GM20000 (cell line): ENCODE measurements at regions not wholly inside any gene's neighbourhood (a gene's known extent, or its start where the extent isn't known, plus 50 kb on each side); places are given as distances from the start of the nearest gene placed in this dataset.

Experiments
- DNase-seq: peaks from one replicate; pipeline ENCODE4 v3.0.0; 2012; ENCODE audit warnings: low spot score
- TF ChIP-seq, protein P1 (sequence below): IDR thresholded peaks from 2 replicates; pipeline ENCODE4 v1.5.1; 2012; ENCODE audit warnings: mild to moderate bottlenecking, control low read depth; ENCODE audit errors: extremely low read depth, missing control alignments

DNA sequence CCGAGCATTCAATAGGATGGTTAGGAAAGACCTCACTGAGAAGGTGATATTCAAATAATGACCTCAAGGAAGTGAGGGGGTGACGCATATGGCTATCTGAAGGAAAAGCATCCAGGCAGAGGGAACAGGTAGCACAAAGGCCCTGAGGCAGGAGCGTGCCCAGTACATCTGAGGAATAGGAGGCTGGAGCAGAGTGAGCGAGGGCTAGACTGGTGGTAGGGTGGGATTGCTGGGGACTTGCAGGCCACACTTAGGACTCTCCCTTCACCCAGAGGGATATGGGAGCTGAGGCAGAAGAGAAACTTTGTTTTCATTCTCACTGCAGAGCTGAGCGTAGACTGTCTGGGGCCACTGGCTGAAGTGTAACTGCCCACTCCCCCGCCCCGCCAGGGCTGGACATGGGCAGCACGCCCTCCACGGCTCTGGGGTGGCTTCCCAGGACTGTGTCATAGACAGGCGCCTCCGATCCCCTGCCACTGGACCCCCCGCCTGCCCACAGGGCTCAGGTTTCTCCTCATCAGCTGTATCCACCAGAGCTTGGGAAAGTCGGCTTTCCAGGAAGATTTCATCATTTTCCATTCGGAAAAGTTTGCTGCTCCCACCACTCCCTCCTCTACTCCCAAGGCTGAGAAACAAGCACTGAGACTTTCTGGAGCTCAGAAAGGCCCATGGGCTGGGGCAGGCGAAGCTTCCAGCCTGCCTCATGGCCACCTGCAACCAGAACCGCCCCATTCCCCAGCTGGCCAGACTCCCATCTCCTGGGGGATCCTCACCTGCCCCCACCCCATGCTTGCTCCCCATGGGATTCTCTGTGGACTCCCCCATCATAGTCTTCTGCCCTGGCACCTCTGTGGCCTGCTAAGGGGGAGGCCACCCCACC is 142.6 kb downstream of the MRPL14 start:
- TF ChIP-seq, protein P1, sequence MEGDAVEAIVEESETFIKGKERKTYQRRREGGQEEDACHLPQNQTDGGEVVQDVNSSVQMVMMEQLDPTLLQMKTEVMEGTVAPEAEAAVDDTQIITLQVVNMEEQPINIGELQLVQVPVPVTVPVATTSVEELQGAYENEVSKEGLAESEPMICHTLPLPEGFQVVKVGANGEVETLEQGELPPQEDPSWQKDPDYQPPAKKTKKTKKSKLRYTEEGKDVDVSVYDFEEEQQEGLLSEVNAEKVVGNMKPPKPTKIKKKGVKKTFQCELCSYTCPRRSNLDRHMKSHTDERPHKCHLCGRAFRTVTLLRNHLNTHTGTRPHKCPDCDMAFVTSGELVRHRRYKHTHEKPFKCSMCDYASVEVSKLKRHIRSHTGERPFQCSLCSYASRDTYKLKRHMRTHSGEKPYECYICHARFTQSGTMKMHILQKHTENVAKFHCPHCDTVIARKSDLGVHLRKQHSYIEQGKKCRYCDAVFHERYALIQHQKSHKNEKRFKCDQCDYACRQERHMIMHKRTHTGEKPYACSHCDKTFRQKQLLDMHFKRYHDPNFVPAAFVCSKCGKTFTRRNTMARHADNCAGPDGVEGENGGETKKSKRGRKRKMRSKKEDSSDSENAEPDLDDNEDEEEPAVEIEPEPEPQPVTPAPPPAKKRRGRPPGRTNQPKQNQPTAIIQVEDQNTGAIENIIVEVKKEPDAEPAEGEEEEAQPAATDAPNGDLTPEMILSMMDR = no peak
- DNase-seq = no peak

DNA sequence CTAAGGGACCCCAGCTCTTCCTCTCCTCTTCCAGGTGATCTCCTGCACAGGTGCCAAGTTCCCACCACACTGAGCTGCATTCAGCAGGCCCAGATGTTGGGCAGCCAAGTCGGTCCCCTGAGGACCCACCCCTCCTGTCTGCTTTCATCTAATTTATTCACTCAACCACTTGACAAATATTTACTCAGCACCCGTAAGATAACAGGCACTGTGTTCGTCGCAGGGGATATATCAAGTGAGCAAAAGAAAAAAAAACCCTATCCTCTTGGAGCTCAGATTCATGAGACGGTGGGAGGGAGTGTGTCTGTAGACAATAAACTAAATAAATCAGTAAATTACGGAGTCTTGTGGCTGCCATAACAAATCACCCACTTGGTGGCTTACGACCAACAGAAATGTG is 143.6 kb downstream of the MRPL14 start:
- DNase-seq = no peak
- TF ChIP-seq, protein P1 = no peak

DNA sequence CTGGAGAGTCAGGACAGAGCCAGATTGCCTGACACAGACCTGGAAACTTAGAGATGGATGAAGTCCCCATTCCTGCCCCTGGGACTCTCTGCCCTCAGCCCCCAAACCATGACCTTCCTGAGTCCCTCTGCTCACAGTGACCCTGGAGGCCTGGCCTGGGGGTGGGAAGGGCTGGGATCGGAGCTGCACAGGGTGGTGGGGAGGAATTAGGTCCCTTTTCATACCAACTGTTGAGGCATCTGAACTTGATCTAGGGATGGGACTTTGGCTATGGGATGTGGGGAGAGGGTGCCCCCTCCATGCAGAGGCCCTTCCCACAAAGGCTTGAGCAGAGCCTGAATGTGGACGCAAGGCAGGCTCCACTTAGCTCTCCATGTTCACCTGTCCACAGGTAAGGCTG is 144.1 kb downstream of the MRPL14 start:
- TF ChIP-seq, protein P1 = no peak
- no peak for DNase-seq

DNA sequence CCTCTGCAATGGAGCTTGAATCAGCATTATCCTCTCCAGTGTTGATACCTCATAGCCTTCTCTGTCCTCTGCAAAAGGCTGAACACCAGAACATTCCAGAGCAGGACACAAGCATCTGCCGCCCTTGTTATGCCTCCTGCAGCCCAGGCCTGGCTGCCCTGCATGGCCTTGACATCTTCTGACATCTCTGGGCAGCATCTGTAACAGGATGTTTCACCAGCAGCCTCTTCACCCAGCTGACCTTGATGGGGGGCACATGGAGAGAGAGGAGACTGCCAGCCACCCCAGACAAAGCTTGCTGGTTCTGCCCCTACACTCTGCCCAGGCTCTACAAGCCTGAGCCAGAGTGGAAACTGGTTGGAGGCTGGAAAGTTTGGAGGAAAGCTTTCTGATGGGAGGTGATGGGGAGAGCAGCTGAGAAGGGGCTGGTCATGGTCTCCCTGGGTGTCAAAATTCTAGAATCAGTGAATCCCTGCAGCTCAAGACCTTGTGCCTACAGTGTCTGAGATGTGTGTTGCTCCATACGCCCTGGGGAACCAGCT is 145.1 kb downstream of the MRPL14 start:
- TF ChIP-seq, protein P1 = no peak
- no peak for DNase-seq

DNA sequence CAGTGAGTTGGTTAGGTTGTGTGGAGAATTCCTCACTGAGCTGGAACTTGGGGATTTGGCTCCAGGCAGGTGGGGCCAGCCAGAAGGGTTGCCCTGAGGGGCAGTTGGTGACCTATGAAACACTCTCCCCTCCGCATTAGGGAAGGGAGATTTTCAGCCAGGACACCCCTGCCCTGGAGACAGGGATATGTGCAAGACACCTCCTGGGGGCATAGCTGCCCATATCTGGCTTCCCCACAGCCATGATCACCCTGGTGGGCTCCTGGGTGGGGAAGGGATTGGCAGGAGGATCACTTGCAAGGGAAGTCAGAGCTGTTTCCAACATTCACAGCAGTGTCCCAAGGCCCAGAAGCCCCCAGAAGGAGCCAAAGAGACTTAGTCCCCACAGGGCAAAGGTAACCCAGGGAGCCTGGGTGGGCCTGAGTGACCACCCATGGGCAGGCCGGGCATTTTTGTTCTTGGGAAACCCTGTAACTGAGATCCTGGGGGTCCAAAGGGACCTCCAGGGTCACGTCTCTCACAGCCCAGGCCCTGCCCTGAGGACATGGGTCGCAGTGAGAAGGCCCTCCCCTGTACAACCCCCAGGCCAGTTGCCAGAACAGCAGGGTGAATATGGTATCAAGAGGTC is 145.8 kb downstream of the MRPL14 start:
- DNase-seq = no peak
- TF ChIP-seq, protein P1 = no peak

DNA sequence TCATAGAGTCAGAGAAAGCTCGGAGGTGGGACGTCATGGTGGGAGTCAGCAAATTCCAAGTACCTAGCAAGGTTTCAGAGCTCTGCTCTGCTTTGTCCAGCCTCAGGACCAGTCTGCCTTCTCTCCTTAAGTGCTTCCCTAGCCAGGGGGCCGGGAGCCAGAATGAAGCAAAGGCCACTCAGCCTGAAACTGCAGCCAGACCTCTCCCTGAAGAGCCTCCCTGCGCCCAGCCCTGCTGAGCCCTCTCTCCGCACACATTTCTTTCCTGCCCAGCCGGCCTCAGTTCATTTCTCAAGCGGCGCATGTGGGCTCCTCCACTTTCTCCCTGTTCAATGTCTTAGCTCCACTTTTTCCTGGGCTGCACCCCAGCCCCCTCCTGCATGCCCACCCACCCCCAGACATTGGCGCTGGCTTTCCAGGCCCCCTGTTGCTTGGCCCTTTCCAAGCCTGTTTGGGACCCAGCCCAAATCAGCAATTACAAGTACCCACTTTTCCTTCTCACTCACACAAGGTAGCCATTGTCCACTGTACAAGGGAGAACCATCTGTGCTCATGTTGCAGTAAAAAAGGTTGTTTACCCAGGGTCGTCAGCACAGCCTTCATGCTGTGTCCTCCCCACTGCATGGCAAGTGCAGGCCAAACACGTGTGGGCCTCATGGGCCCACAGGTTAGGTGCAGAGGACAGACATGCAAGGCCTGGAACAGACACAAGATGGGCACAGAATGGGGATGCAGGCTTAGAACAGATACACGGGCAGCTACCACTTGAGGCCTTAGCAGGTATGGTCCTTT is 147.1 kb downstream of the MRPL14 start:
- no peak for DNase-seq
- TF ChIP-seq, protein P1 = no peak

DNA sequence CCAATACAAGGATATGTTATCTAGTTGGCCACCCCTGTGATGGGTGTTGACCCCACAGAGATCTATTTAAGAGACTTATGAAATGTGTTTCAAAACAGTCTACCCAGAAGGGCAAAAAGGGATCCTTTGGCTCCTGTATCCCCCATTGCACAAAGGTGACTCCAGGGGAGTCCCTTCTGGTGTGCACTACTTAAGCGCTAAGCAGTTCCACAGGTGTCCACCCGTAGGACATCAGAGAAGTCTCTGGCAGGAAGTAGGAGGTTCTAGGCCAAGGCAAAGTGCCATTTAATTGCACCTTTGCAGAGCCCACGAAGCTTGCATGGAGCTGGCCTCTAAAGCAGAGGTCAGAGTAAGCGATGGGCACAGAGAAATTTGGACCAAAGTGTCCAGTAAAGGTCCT is 147.7 kb downstream of the MRPL14 start:
- DNase-seq = no peak
- TF ChIP-seq, protein P1 = no peak
